HG02885 (cell line): ENCODE measurements at regions not wholly inside any gene's neighbourhood (a gene's known extent, or its start where the extent isn't known, plus 50 kb on each side); places are given as distances from the start of the nearest gene placed in this dataset.
"Not testable (repeated sequence)": the region's sequence is repeated elsewhere in the genome, so short reads cannot be mapped to it uniquely, and the experiment has no call there.

ENCODE experiments used
- ATAC-seq: cut with Tn5 transposase; IDR thresholded peaks from one replicate; pipeline ENCODE4 v1.9.1; 2021; ENCODE audit warnings: mild to moderate bottlenecking; ENCODE audit not compliant: unreplicated experiment, poor library complexity

DNA sequence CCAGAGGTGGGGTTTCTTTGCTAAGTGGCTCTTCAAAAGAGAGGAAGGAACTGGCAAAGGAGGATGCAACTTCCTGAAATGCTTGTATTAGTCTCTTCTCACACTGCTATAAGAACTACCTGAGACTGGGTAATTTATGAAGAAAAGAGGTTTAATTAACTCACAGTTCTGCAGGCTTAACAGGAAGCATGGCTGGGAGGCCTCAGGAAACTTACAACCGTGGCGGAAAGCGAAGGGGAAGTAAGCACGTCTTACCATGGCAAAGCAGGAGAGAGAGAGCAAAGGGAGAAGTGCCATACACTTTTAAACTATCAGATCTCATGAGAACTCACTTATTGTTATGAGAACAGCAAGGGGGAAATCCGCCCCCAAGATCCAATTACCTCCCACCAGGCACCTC is 505.7 kb downstream of the ZNF674 start:
- ATAC-seq, result no peak

DNA sequence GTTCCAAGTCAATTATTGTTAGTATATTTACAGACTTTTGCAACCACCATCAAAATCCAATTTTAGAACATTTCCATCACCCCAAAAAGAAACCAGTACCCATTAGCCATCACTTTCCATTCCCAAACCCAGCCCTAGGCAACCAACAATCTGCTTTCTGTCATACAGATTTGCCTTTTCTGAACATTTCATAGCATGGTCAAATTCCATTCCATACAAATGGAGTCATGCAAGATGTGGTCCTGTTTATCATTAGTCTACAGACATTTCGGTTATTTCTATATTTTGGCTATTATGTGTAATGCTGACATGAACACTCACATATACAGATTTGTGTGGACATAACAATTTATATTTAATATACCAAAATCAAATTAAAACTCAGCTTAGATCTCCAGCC is 508.7 kb downstream of the ZNF674 start:
- ATAC-seq, result no peak

DNA sequence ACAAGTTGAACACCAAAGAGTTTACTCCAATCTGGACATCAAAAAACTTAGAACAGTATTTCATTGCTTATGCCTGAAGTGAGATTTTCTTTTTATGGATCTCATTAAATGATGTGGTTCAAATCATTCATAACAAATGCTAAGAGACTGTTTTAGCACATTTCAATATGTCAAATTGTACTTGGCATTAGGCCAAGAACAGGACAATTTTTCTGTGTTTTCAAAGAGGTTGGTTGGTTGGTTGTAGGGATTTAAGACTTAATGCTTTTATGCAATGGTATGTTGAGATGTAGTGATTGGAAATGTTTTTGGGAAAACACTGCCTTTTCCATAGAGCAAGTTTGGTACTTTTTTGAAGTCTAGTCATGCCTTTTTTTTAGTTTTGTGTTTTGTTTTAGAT is 510.4 kb downstream of the ZNF674 start:
- ATAC-seq, result no peak

DNA sequence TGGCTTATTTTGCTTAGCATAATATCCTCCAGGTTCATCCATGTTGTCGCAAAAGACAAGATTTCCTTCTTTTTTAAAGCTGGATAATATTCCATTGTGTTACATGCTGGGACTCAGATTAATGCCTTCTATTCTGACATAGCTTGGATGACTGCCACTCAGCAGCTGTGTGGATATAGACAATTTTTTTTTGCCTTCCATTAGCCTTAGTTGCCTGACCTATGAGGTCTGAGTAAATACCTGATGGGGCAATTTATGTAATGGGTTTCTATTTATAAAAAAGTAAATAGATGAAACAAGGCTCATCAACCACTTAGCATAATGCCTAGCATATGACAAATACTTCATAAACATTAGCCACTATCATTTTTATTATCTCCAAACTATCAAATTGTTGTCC is 515.4 kb downstream of the ZNF674 start:
- ATAC-seq, result no peak

DNA sequence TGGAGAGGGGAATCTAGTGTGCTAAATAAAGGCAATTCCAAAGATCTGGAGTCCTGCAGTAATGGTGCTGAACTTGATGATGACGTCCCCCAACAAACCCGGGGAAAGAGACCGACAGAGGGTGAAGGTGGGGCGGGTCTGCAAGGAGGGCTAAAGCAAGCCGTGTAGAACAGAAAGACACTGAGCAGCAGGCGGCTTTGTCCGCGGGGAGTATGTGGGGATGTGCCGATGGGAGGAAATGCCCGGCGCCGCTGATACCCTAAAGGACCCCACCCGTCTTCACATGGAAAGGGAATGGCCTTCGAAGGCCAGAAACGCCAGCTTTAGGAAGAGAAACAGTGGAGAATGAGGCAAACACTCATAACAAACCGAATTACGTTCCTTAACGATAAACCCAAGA is 528.9 kb downstream of the ZNF674 start:
- no peak for ATAC-seq

- ATAC-seq, result no peak
Measured at GRCh38 chrX:46015653-46016052, 529.6 kb downstream of the ZNF674 start.

- ATAC-seq, result no peak
Measured at GRCh38 chrX:45992402-45993123, 552.7 kb downstream of the ZNF674 start.

DNA sequence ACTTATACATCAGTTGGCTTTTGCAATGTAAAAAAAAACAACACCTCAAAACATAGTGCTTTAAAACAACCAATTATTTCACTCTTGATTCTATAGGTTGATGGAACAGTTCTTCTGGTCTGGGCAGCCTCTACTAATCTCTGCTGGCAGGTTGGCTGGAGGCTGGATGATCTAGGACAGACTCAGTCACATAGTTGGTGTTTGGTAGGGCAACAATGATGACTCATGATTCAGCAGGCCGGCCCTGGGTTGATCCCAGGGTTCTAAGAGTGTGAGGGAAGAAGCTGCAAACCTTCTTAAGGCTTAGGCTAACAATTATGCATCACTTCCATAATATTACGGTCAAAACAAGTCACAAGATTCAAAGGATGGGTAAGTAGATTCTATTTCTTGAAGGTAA is 558.2 kb downstream of the ZNF674 start:
- ATAC-seq, result no peak

GRCh38 chrX:45986081-45986480 is 559.1 kb downstream of the ZNF674 start:
- no peak for ATAC-seq

- not testable (repeated sequence) for ATAC-seq
Measured at GRCh38 chrX:45982958-45983727, 562.1 kb downstream of the ZNF674 start.

GRCh38 chrX:45980726-45981125 is 564.5 kb downstream of the ZNF674 start:
- no peak for ATAC-seq

- ATAC-seq, result no peak
Measured at GRCh38 chrX:45975633-45976032, 569.6 kb downstream of the ZNF674 start.

- no peak for ATAC-seq
Measured at GRCh38 chrX:45972636-45973035, 572.6 kb downstream of the ZNF674 start.

DNA sequence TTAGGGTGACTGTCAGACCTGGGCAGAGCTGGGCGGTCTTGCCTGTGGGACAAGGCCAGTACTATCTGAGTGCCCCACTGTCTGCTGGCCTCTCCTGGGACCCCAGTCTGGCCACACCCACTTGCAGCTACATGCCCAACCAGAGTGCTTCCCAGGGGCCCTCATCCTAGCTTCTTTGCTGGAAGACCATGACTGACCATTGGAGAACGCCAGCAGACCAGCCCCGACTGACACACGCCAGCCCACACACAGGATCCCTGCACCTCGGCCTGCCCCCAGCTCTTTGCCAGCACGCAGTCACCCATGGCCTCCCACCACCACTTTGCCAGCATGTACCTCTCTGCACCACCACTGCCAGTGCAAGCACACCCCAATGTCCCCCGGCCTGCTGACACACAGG is 585.7 kb downstream of the ZNF674 start:
- ATAC-seq, result no peak

DNA sequence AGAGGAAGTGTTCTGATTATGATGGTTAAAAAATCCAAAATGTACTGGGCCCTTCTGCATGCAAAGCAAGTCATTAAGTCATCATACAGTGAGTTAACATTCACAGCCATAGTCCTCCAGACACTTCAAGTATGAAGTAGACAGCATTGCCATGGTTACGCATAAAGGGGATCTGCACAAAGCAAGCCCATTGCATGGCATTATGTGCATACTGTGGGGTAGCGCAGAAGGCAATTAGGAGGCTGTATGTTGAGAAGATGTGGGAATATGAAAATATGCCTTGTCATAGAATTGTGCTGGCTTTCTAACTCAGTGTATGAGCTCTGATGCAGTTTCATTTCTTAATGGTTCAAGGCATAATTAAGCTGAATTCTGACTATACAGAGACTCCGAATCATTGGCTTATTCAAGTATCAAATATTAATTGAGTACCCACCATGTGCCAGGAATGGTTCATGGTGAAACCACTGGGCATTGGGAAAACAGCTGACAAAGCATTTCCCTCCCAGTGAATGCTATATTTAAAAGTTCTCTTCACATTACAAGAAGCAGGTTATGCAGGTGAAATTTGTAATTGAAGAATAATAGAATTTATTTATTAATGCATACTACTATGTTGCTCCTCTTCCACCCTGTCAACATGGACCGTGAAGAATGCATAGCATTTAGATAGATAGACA is 588.9 kb downstream of the ZNF674 start:
- no peak for ATAC-seq

DNA sequence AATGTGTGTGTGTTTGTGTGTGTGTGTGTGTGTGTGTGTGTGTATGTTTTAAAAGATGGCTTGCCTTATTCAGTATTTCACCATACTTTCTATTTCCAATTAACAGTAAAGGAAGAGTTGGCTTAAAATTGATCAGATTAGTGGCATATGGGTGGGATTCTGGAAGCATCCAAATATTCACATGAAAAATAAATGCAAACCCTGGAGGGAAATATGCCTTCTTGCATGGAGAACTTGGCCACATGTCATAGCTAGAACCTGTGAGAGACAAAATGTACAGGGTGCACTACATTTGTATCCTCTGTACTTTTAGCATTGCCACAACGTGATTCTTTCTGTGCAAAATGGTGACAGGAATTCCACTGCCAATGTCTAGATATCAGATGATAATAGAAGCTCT is 589.6 kb downstream of the ZNF674 start:
- no peak for ATAC-seq

GRCh38 chrX:45954026-45954425 is 591.2 kb downstream of the ZNF674 start:
- ATAC-seq, result no peak

GRCh38 chrX:45952030-45952429 is 593.2 kb downstream of the ZNF674 start:
- no peak for ATAC-seq

DNA sequence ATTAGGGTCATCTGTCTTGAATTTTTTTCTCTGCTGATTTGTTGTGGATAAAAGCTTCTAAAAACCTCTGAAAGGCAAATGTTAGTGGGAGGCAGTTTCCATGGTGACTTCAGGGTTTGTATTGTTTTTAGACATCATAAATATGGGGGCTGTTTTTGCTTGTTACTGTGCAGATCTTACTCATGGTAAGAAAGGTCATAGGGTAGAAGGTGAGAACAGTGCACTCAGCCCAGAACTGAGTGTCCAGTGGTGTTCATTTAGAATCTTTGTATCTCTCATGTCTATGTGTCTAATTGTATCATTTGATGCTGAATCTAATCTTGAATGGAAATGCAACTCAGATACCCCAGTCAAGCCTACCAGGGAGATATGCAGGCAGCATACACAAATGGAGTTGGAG is 609.8 kb downstream of the ZNF674 start:
- no peak for ATAC-seq

DNA sequence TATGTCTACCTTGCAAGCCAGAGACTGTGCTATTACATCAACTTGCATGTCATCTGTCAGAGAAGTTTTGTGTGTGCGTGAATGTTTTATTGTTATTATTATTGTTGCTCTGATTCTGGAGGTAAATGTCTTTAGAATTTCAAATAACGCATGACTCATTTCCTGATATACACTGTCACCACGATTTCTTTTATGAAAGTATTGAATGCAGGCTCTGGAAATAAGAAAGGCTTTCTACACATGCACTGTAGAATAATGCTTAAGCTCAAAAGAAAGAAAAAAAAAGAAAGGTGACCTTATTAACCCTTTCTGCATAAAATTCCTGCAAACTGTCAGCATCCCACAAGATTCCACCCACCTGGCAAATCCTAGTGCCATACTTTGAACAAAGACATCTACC is 632.9 kb downstream of the ZNF674 start:
- no peak for ATAC-seq

DNA sequence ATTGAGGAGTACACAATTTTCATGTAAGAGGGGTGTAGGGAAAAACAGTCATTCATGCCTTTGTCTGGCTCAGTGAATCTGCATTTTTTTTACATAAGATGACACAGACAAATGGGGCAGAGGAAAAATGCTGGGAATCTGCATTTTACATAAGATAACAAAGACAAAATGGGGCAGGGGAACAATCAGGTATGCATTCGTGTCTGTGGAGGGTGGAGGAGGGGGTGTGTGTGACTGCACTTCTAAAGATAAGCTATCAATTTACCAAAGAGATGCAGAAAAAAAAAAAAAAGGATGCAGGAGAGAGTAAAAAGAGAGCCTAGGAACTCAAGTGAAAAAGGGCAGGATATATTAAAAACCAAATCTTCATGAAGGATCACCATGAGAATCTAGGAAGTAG is 637.4 kb downstream of the ZNF674 start:
- ATAC-seq, result no peak
